CD4-positive, alpha-beta T cell treated with Interferon alpha-2 for 1 hour (primary cell): ENCODE measurements at regions not wholly inside any gene's neighbourhood (a gene's known extent, or its start where the extent isn't known, plus 50 kb on each side); places are given as distances from the start of the nearest gene placed in this dataset.
"Not testable (repeated sequence)": the region's sequence is repeated elsewhere in the genome, so short reads cannot be mapped to it uniquely, and the experiment has no call there.

Experiments used
- DNase-seq, 2 donors: peaks; one replicate each; pipeline ENCODE4 v3.0.0-alpha.2; 2020 to 2022

- no peak for DNase-seq
Observed at GRCh38 chr2:171266102-171266501, 105.4 kb upstream of the TLK1 start.

DNA sequence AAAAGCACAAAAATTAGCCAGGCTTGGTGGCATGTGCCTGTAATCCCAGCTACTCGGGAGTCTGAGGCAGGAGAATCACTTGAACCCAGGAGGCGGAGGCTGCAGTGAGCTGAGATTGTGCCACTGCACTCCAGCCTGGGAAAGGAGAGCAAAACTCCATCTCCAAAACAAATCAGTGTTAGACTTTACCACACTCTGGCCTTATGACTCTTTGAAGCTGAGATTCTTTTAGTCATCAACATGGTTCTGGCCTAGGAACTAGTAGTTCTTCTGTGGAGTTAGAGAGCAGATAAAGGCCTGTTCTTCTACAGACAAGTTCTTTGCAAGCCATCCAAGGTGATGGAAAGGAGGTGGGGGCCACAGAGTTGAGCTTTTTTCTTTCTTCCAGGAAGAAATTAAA, 100.8 kb upstream of the TLK1 start:
- DNase-seq: not testable (repeated sequence)

DNA sequence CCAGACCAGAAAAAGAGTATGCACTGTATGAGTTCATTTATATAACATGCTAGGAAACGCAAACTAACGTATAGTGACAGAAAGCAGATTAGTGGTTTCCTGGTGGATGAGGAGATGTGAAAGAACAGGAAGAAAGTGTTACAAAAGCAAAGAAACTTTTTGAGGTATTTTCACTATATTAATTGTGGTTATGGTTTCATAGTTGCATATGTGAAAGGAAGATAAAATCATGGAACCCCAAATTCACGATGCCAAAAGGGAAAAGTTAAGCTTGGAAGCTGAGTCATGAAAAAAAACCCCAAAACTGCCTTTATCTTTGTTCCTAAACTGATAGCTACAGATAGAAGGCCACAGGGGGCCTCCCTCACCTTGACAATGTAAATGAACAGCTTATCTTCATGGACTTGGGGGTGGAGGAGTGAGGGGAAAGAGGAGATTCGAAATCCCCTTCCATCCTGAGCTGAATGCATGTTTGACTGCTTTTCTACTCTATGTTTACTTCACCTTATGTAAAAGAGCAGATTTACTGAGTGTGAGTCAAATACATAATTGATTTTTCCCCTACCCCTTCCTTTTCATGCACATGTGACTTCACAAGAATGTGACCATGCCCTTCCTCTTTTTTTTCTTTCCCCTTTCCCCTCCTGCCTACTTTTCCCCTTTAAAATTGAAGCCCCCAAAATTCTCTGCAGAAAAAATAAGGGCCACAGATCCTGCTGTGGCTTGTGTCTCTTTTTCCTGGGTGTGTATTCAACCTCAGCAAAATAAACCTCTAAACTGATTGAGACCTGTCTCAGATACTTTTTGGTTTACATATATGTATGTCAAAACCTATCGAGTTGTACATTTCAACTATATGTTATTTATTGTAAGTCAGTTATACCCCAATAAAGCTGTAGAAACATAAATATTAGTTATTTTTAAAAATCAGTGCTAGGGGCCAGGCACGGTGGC, 100.1 kb upstream of the TLK1 start:
- DNase-seq: no peak

DNA sequence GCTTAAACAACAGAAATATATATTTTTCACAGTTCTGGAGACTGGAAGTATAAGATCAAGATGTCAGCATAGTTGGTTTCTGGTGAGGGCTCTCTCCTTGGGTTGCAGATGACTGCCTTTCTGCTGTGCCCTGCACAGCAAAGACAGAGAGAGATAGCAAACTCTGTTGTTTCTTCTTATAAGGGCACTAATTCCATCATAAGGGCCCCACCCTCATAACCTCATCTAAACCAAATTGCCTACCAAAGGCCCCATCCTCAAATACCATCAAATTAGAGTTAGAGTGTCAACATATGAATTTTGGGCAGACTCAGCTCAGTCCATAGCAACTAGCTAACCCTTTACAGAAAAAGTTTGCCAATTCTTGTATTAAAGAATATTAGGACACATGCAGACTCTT, 94.0 kb upstream of the TLK1 start:
- no peak for DNase-seq

DNA sequence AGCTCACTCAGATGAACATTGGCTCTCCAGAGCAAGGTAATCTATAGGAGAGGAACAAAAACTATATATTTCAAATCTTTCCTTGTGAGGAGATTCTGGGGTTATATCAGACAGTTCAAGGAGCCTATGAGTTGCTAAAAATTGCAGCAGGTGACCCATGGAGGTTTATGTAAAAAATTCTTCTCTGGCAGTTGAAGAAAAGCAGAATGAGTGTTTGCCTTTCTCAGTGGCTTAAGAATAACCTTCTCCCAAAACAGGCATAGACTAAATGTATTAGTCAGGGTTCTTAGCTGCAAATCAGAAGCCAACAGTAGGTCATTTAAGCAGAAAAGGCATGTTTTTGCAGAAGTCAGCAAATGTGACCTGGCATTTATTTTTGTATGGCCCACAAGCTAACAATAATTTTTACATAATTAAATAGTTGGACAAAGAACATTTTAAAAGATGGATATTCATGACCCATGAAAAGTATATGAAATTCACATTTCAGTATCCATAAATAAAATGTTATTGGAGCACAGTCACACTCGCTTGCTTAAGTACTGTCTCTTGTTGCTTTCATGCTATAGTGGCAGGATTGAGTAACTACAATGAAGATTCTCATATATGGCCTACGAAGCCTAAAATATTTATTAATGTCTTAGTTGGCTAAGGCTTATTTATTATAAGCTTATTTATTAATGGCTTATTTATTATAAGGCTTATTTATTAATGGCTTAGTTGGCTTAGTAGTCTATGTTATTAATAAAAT, 93.4 kb upstream of the TLK1 start:
- no peak for DNase-seq

DNA sequence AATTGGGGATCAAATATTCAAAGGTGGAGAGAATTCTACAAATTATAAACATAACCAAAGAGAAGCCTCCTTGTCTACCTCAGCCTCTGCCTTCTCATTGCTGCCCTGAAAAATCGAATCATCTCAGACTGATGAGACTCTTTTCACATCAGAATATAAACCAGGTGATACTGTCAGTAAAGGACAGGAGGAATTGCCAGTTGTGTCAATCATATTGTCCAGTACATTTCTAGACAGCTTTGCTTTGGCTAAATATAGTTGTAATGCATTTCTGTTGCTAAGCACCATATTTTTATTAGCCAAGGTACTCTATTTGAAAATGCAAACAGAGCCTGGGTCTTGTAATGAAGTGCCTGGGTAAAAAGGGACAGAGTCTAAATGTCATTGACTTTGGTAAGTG, 92.6 kb upstream of the TLK1 start:
- DNase-seq: no peak

- DNase-seq: no peak
Observed at GRCh38 chr2:171249689-171250088, 89.0 kb upstream of the TLK1 start.

DNA sequence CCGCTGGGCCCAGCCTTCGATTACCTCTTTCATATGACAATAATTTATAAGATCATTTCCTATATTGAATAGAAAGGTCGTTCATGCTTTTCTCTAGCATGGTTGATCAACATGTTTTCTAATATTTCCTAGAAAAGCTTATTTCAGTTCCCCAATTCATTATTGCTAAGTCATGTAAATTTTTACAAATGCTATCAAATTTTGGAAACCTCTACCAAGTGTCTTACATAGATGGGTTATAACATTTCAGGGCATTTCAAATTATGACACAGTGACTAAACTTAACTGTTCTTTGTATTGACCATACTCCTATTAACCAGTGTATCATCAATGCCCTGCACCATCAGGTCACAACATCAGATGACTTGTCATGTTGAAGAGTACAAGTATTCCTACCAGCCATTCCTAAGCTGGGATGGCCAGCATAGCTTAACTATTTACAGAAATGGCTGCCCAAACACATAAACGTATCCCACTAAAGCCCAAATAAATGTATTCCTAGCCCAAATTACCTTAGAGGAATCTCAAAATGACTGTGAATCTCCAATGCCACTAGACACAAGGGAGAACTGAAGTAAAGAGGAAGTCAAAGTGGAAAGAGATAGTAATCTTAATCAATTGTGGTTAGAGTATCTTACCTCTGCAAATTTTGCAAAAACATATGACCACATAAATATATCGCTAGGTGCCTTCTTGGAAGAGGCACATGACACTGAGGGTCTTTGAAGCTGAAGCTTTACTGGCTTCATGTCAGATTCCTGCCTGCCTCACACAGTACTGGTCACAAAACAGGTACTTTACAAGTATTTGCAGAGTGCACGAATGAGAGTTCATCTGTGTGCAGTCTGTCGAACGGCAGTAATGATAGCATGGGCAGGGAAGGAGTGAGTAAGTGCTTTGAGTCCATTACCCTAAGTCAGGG, 87.3 kb upstream of the TLK1 start:
- peak; percentile 10 to 64 for DNase-seq

GRCh38 chr2:171244970-171245782, 84.5 kb upstream of the TLK1 start:
- peak in 1 of 2 donors; percentile 10 for DNase-seq

- no peak for DNase-seq
Observed at GRCh38 chr2:171244466-171244969, 83.8 kb upstream of the TLK1 start.

DNA sequence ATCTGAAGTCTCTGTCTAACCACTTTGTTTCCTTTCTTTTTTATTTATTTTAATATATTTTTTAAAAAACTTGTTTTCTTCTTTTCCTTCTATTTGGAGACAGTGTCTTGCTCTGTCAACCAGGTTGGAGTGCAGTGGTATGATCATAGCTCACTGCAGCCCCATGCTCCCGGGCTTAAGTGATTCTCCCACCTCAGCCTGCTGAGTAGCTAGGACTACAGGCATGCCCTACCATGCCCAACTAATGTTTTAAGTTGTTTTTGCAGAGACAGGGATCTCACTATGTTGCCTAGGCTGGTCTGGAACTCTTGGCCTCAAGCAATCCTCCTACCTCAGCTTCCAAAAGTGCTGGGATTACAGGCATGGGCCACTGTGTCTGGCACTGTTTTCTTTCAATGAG, 81.1 kb upstream of the TLK1 start:
- DNase-seq: no peak

DNA sequence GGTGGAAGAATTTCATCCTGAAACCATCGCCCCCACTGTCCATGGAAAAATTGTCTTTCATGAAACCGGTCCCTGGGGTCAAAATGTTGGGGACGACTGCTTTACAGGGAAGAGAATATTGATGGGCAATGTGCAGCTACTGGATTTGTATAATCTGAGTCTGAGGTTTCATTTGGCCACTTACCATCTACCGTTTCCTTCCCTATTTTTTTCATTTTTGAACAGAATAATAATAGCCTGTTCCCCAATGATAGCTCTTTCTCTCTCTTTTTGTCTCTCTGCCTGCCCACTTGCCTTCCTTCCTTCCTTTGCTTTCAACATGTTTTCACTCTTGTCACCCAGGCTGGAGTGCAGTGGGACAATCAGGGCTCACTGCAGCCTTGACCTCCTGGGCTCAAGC, 78.3 kb upstream of the TLK1 start:
- no peak for DNase-seq

DNA sequence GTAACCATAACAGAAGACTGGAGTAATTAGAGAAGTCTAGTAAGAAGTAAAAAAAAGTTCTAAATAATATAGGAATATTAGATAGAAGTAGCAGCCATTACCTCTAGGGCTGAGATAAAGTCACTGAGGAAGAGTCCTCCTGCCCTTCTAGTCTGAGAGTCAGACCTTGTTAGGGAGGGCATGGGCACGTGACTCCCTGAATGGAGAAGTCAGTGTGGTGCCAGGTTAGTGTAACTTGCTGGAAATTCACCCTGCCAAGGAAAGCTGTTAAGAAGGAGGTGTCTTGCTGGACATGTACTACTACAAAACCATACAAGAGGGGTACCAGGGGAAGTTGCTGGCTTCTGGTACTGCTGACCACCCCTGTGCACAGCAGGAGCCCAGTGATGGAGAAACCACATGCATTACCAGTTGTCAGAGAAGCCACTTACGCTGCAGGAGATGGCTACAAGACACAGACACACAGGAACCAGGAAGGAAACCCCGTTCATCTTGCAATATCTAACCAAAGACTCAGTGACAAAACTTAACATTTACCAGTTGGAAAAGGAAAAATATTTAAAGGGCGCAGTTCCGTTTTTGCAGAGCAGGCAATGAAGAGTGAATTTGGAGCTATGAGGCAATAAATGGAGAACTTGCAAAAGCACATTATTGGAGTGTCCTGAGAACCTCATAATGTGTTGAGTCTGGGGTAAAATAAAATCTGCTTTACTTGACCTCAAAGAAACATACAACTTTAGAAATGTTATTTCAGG, 77.2 kb upstream of the TLK1 start:
- DNase-seq: no peak

GRCh38 chr2:171235262-171235881, 74.7 kb upstream of the TLK1 start:
- DNase-seq: no peak

- DNase-seq: no peak
Observed at GRCh38 chr2:171230176-171230575, 69.5 kb upstream of the TLK1 start.

- no peak for DNase-seq
Observed at GRCh38 chr2:171228826-171229225, 68.1 kb upstream of the TLK1 start.

DNA sequence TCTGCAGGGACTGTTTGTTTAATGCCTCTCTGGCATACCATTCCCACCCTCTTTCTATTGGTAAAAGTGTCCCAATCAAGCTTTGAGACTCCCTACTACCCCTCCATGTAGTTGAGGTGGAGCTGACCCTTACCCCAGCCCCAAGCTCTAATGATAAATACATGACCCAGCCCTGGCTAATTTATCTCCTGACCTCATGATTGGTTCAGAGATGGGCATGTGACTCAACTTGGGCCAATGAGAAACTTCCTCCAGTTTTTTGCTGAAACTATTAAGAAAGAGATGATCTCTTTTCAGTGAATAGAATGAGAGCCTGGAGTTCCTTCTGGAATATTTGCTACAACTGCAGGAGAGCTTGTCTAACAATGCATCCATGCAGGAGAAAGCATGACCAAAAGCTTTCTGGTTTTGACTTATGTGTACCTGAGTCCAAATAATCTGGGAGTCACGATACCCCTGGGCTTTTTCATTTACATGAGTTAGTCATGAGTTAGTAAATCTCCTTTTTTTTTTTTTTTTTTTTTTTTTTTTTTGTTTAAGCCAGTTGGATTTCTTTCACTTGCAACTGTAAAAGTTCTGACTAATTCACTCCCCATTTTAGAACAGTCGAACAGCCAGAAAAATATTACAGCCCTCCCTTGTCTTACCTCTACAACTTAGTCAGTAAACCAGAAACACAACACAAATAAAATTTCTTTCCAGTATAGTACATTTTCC, 66.5 kb upstream of the TLK1 start:
- no peak for DNase-seq

DNA sequence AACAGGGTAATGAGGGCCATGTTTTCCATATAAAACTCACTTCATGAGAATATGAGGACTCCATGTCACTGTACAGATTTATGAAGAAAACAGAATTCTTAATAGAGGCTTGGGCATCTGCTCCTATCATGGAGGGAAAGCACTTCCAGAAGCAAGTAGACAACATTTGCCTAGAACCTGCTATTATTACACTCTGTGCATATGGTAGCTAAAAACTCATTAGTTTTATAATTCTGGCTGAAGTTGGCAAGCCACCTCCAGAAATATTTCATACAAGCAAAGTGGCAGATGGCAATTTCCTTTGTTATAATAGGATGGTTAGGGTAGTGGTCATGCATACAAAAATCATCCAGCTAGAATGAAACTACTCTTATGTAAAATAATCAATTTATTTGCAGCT, 65.8 kb upstream of the TLK1 start:
- DNase-seq: no peak

- DNase-seq: no peak
Observed at GRCh38 chr2:171225989-171226388, 65.3 kb upstream of the TLK1 start.
